B cell (primary cell): ENCODE measurements at regions not wholly inside any gene's neighbourhood (a gene's known extent, or its start where the extent isn't known, plus 50 kb on each side); places are given as distances from the start of the nearest gene placed in this dataset.

Experiments
- CTCF ChIP-seq: fragments of 200-600 bp; IDR thresholded peaks from one replicate; pipeline ENCODE4 v1.8.0; 2022; ENCODE audit warnings: antibody characterized with exemption, mild to moderate bottlenecking
- EZH2 ChIP-seq: IDR thresholded peaks from 2 replicates; pipeline ENCODE4 v1.6.1; 2012; ENCODE audit warnings: borderline replicate concordance, low read depth, mild to moderate bottlenecking, moderate library complexity, low read length; ENCODE audit not compliant: insufficient read depth, poor library complexity, severe bottlenecking

GRCh38 chr5:44225231-44226160 is 163.7 kb downstream of the FGF10 start:
- TF ChIP-seq CTCF (no peak), EZH2 (no peak)
